GM12878 (cell line): ENCODE measurements at regions not wholly inside any gene's neighbourhood (a gene's known extent, or its start where the extent isn't known, plus 50 kb on each side); places are given as distances from the start of the nearest gene placed in this dataset.

Experiments used
- ATAC-seq: fragments of 200-7000 bp; cut with Tn5 transposase; 3 replicates; pipeline ENCODE4 v1.9.1; 2020; ENCODE audit warnings: mild to moderate bottlenecking, moderate library complexity
- BruUV-seq: library from RNA; stranded (reverse); fragments of 400-500 nt; replicated peaks from 2 replicates; lab custom pipeline; 2021; lab: Mats Ljungman, UMichigan
- CTCF ChIA-PET: fragments of 300-600 bp; sonication (Branson Sonifier 250); formaldehyde crosslinking; extraction: SDS; loops from one replicate; lab custom pipeline; 2021; ENCODE audit warnings: inconsistent platforms; lab: Yijun Ruan, JAX
- POLR2A ChIA-PET: fragments of 350-600 bp; formaldehyde crosslinking; extraction: SDS; loops from one replicate; lab custom pipeline; 2021; ENCODE audit warnings: inconsistent platforms; lab: Charles Lee
- RAD21 ChIA-PET: fragments of 300-600 bp; sonication (Branson Sonifier 250); formaldehyde crosslinking; loops from one replicate; lab custom pipeline; 2023; ENCODE audit warnings: antibody characterized with exemption; ENCODE audit not compliant: unreplicated experiment; lab: Charles Lee
- SMC1A ChIA-PET: fragments of 300-600 bp; sonication (Branson Sonifier 250); formaldehyde crosslinking; loops from one replicate; lab custom pipeline; 2023; ENCODE audit not compliant: unreplicated experiment, uncharacterized antibody; lab: Charles Lee
- DNase-seq: peaks from one replicate; pipeline ENCODE4 v3.0.0-alpha.2; 2011; ENCODE audit warnings: low read depth, low spot score
- FAIRE-seq: peaks from 3 replicates; lab custom pipeline; 2011; peaks lifted over from hg19 to GRCh38; lab: Jason Lieb, UNC
- H2AFZ ChIP-seq: 2 replicates; pipeline ENCODE4 v1.6.0; 2011; ENCODE audit warnings: low read depth, low read length, control low read depth; ENCODE audit not compliant: control insufficient read depth
- H3K27ac ChIP-seq: 2 replicates; pipeline ENCODE4 v1.5.1; 2011; ENCODE audit warnings: control low read depth; ENCODE audit not compliant: control insufficient read depth, insufficient read depth
- H3K27me3 ChIP-seq, 2 experiments: replicated peaks in 1 of 2; 2 replicates each; pipeline versions ENCODE4 v1.6.0 to v1.6.1; 2011; ENCODE audit warnings: low read length in 1 of 2; ENCODE audit not compliant: control insufficient read depth in 2 of 2, insufficient read depth in 2 of 2
- H3K36me3 ChIP-seq, 2 experiments: 2 replicates each; pipeline ENCODE4 v1.5.1; 2011; ENCODE audit warnings: low read length in 1 of 2; ENCODE audit not compliant: control insufficient read depth in 2 of 2, insufficient read depth in 2 of 2
- H3K4me1 ChIP-seq: 2 replicates; pipeline ENCODE4 v1.6.1; 2011; ENCODE audit warnings: mild to moderate bottlenecking, low read length, moderate library complexity, mixed read lengths; ENCODE audit not compliant: control insufficient read depth, insufficient read depth
- H3K4me2 ChIP-seq: 2 replicates; pipeline ENCODE4 v1.6.0; 2011; ENCODE audit warnings: control low read depth; ENCODE audit not compliant: control insufficient read depth, insufficient read depth
- H3K4me3 ChIP-seq: fragments of 200-600 bp; sonication (generic); 2 replicates; pipeline ENCODE4 v1.5.1; 2016
- H3K79me2 ChIP-seq: 2 replicates; pipeline ENCODE4 v1.6.0; 2011; ENCODE audit warnings: low read length; ENCODE audit not compliant: control insufficient read depth, insufficient read depth
- H3K9ac ChIP-seq: 2 replicates; pipeline ENCODE4 v1.8.0; 2011; ENCODE audit warnings: low read length, control low read depth, mixed read lengths; ENCODE audit not compliant: control insufficient read depth, insufficient read depth
- H3K9me3 ChIP-seq: replicated peaks from 3 replicates; pipeline ENCODE4 v1.5.1; 2011; ENCODE audit warnings: mild to moderate bottlenecking, low read length; ENCODE audit not compliant: control insufficient read depth, insufficient read depth
- H4K20me1 ChIP-seq: 2 replicates; pipeline ENCODE4 v1.6.0; 2011; ENCODE audit not compliant: control insufficient read depth, insufficient read depth
- E2F4 ChIP-seq: IDR thresholded peaks from 2 replicates; pipeline ENCODE4 v1.6.1; 2012; ENCODE audit warnings: low read depth, low read length, improper control_type of control experiment
- KAT2A ChIP-seq: conservative IDR thresholded peaks from 2 replicates; pipeline ENCODE4 v1.6.1; 2011; ENCODE audit warnings: low read depth, low read length; ENCODE audit not compliant: control insufficient read depth
- MAX ChIP-seq: IDR thresholded peaks from 2 replicates; pipeline ENCODE4 v1.6.1; 2012; ENCODE audit warnings: low read depth, low read length, improper control_type of control experiment
- NFYA ChIP-seq: IDR thresholded peaks from 2 replicates; pipeline ENCODE4 v1.6.1; 2011; ENCODE audit warnings: low read depth, mild to moderate bottlenecking, low read length, improper control_type of control experiment, borderline replicate concordance
- RFX5 ChIP-seq: IDR thresholded peaks from 2 replicates; pipeline ENCODE4 v1.6.1; 2011; ENCODE audit warnings: low read depth, low read length, improper control_type of control experiment
- SP1 ChIP-seq: IDR thresholded peaks from one replicate; pipeline ENCODE4 v1.6.1; 2011; ENCODE audit warnings: low read depth, low read length
- SRF ChIP-seq, 2 experiments: IDR thresholded peaks; 2 replicates each; pipeline ENCODE4 v1.6.1; 2011; ENCODE audit warnings: low read depth in 2 of 2, low read length in 2 of 2, mild to moderate bottlenecking in 1 of 2, moderate library complexity in 1 of 2
- YBX1 ChIP-seq: fragments of 450-650 bp; IDR thresholded peaks from 2 replicates; pipeline ENCODE4 v1.6.1; 2016; ENCODE audit warnings: antibody characterized with exemption
- ZZZ3 ChIP-seq: IDR thresholded peaks from 2 replicates; pipeline ENCODE4 v1.6.1; 2011; ENCODE audit warnings: low read depth; ENCODE audit not compliant: control insufficient read depth, insufficient read length
- WGBS: methylation state at CpG from one replicate; pipeline ENCODE4 v1.1.6; 2016; ENCODE audit warnings: low lambda C conversion rate; ENCODE audit not compliant: insufficient replicate concordance, insufficient coverage; ENCODE audit errors: missing lambda C conversion rate; 5-methylcytosine and 5-hydroxymethylcytosine counted together
- in situ Hi-C: fragments of 300-500 bp; cut with MboI; formaldehyde crosslinking; loops from 9 replicates; pipeline ENCODE4 v1.14.3; 2018; ENCODE audit warnings: mixed read lengths
- intact Hi-C: fragments of 100-400 bp; cut with micrococcal nuclease; formaldehyde crosslinking; loops from one replicate; pipeline ENCODE4 v1.14.2; 2022; ENCODE audit not compliant: unreplicated experiment

GRCh38 chr6:47160702-47161101, 118.6 kb upstream of the ADGRF1 start:
- no peaks in the 10 kb centered on the region for H4K20me1 ChIP-seq
- H3K27me3 ChIP-seq: no peaks in the 10 kb centered on the region
- H3K36me3 ChIP-seq: no peaks in the 10 kb centered on the region
- H3K4me2 ChIP-seq: no peak overlapping the region
- RAD21 ChIA-PET: interaction anchor here (1.3 kb wide), 1 partner anchor 77 kb away, joined by 3 read pairs; no protein-coding TSS in a partner anchor
- no peak for ATAC-seq
- no peak for DNase-seq
- in situ Hi-C loops: no loop called here
- SMC1A ChIA-PET: interaction anchor here (0.7 kb wide), 1 partner anchor 8 kb away, joined by 3 read pairs; no protein-coding TSS in a partner anchor
- BruUV-seq: no TSS peak
- H3K4me1 ChIP-seq: no peaks in the 10 kb centered on the region; the same call in 1 of the 2 replicates
- TF ChIP-seq YBX1 (no peak), NFYA (no peak), SRF (IDR thresholded peaks at IDR 0.05; ENCODE audit: low read depth in 2 of 2, low read length in 2 of 2) (no peak), MAX (no peak), SP1 (no peak), RFX5 (no peak), E2F4 (no peak), ZZZ3 (no peak), KAT2A (no peak)
- H3K4me3 ChIP-seq: no peak overlapping the region
- no peak overlapping the region for H2AFZ ChIP-seq
- POLR2A ChIA-PET: interaction anchor here (0.6 kb wide), 1 partner anchor 417 kb away, joined by 3 read pairs; no protein-coding TSS in a partner anchor
- FAIRE-seq: no peak
- intact Hi-C loops: no loop called here
- 19% methylated on average over 3 of the region's 3 CpGs for WGBS
- H3K9ac ChIP-seq: no peak overlapping the region
- H3K9me3 ChIP-seq: no peaks in the 10 kb centered on the region
- CTCF ChIA-PET: no interaction called here
- no peaks in the 10 kb centered on the region for H3K79me2 ChIP-seq
- no peak overlapping the region for H3K27ac ChIP-seq
